ENCODE measurements at regions not wholly inside any gene's neighbourhood (a gene's known extent, or its start where the extent isn't known, plus 50 kb on each side); places are given as distances from the start of the nearest gene placed in this dataset.

GRCh38 chr16:59729613-59730012, 995.5 kb upstream of the GOT2 start:
- Histone ChIP-seq H3K4me1 (ENCODE audit: control insufficient read depth, insufficient read depth, low read length) (no peaks in the 10 kb centered on the region), H3K4me3 (ENCODE audit: low read length) (no peak overlapping the region), H3K9me3 (ENCODE audit: control insufficient read depth, low read length) (peaks cover 15% of the 10 kb centered on the region), H3K27me3 (replicated peaks; ENCODE audit: control insufficient read depth, insufficient read depth, low read length) (no peaks in the 10 kb centered on the region), H3K9ac (ENCODE audit: low read length) (no peak overlapping the region), H3K36me3 (ENCODE audit: control insufficient read depth, insufficient read depth, low read length, severe bottlenecking) (no peaks in the 10 kb centered on the region)
- no peak for DNase-seq (ENCODE audit: low read depth)

DNA sequence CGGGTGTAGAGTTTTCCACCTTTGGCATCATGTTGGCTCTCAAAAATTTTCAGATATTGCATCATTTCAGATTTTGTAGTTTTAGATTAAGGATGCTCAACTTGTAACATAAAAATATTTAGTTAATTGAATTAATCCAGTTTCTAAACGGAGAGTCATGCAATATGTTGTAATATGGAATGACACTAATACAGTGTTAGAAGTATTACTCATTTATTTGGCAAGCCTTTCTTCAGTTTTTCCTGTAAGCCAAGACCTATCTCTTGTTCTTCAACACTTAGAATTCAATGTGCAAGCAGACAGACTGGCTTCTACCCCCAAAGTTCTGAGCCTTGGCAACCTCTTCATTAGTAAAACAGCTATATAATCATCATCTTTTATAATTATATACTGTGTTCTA, 985.0 kb upstream of the GOT2 start:
- no peaks in the 10 kb centered on the region for H3K36me3 ChIP-seq (ENCODE audit: control insufficient read depth, insufficient read depth, low read length, severe bottlenecking)

DNA sequence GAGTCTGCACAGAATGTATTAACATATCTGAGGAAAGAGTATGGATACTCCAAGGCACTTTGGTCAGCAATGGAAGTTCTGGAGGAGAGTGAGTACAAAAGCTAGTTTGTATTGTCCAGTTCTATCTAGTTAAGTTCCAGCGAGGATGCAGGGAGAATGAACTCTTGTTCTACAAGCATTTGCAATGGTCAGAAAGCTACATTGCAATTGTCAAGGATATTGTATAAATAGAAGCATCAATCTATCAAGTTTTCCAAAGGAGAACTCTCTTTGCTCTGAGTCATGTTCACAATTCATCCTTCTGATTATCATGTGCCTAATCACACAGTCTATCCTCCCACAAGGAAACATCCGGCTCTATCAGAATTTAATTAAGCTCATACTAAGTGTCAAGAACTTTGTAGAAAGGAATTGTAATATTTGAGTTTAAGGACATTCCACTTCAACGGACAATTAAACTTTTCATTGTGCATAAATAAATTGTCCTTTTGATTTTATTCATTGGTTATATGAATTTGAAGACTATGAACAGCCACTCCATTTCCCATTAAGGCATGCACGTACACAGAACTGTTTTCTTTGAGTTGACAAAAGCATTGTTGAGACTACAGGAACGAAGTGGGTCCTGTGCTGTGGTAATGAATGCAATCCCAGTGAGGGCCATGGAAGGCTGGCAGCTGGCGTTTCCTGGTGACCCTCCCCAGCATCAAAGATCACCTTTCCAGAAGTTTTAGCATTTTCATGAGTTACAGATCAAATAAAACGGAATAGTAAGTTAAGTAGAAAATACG, 973.5 kb upstream of the GOT2 start:
- no peaks in the 10 kb centered on the region for H3K9me3 ChIP-seq (ENCODE audit: control insufficient read depth, low read length)
- H3K4me1 ChIP-seq (ENCODE audit: control insufficient read depth, insufficient read depth, low read length) = no peaks in the 10 kb centered on the region
- DNase-seq (ENCODE audit: low read depth) = no peak
- no peaks in the 10 kb centered on the region for H3K27me3 ChIP-seq (replicated peaks; ENCODE audit: control insufficient read depth, insufficient read depth, low read length)
- no peaks in the 10 kb centered on the region for H3K36me3 ChIP-seq (ENCODE audit: control insufficient read depth, insufficient read depth, low read length, severe bottlenecking)
- no peak overlapping the region for H3K9ac ChIP-seq (ENCODE audit: low read length)
- H3K4me3 ChIP-seq (ENCODE audit: low read length) = no peak overlapping the region

More for the DNA sequence above, 985.0 kb upstream of the GOT2 start:
- no peaks in the 10 kb centered on the region for H3K9me3 ChIP-seq (ENCODE audit: control insufficient read depth, low read length)
- H3K4me1 ChIP-seq (ENCODE audit: control insufficient read depth, insufficient read depth, low read length) = peaks cover 3% of the 10 kb centered on the region
- DNase-seq (ENCODE audit: low read depth) = peak; percentile 9
- H3K27me3 ChIP-seq (replicated peaks; ENCODE audit: control insufficient read depth, insufficient read depth, low read length) = no peaks in the 10 kb centered on the region
- no peak overlapping the region for H3K4me3 ChIP-seq (ENCODE audit: low read length)
- no peak overlapping the region for H3K9ac ChIP-seq (ENCODE audit: low read length)

DNA sequence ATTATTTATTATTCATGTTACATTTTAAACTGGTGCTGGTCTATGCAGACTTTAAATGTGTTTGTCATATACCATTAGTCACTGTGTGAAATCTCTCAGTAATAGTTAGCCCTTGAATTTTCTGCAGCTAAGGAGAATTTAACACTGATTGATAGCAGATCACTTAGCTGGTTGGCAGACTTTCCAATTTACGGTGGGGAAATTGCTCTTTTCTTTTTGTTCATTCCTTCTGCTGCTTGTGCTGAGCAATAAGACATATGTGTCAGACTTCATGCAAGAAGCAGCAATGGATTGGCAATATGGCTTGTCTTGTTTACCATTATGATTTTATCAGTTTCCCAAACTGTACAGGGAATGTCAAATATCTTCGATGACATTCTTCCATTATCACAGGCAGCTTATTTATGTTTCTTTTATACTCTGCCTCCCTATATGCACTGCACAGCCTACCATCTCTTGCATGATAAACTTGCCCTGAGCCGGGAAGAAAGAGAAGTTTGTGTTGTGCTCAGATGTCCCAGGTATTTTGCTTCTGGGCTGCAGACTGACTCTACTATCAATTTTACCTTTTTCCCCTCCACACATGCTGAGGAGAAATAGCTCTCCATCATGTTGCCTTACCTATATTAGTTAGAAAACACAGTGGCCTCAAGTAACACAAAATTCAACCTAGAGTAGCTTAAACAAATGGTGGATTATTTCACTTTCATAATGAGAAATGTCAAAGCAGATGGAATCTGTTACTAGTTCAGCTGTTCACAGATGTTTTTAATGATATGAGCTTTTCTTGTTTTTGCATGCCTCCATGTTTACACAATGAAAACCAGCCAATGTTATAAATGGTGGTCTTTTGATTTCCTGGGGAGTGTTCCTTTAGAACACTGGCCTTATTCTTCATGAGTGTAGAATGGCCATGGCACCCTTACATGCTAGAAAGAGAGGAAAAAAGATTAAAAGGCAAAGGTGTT, 968.1 kb upstream of the GOT2 start:
- Histone ChIP-seq H3K36me3 (ENCODE audit: control insufficient read depth, insufficient read depth, low read length, severe bottlenecking) (no peaks in the 10 kb centered on the region), H3K4me1 (ENCODE audit: control insufficient read depth, insufficient read depth, low read length) (peaks cover 6% of the 10 kb centered on the region), H3K27me3 (replicated peaks; ENCODE audit: control insufficient read depth, insufficient read depth, low read length) (no peaks in the 10 kb centered on the region), H3K9me3 (ENCODE audit: control insufficient read depth, low read length) (no peaks in the 10 kb centered on the region), H3K9ac (ENCODE audit: low read length) (no peak overlapping the region), H3K4me3 (ENCODE audit: low read length) (no peak overlapping the region)
- peak; percentile 43 for DNase-seq (ENCODE audit: low read depth)

DNA sequence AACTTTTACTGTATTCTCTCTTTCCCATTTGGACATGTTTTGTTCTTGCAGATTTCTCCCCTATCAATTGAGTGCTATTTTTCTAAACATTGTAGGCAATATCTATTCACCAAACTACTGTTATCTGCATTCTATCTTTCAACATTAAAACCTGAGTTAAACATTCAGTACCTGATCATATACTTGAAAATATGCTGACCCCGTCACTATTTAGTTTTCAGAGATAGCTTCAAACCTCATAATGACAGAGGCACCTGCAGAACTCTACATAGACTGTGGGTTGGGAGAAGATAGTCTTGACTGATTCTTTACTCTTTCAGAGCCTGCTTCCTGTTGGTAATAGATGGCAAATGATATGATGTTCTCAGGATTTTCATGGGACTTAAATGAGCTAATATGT, 965.7 kb upstream of the GOT2 start:
- H3K9me3 ChIP-seq (ENCODE audit: control insufficient read depth, low read length) = no peaks in the 10 kb centered on the region
- peaks cover 6% of the 10 kb centered on the region for H3K4me1 ChIP-seq (ENCODE audit: control insufficient read depth, insufficient read depth, low read length)
- H3K27me3 ChIP-seq (replicated peaks; ENCODE audit: control insufficient read depth, insufficient read depth, low read length) = no peaks in the 10 kb centered on the region
- DNase-seq (ENCODE audit: low read depth) = no peak
- no peaks in the 10 kb centered on the region for H3K36me3 ChIP-seq (ENCODE audit: control insufficient read depth, insufficient read depth, low read length, severe bottlenecking)
- H3K9ac ChIP-seq (ENCODE audit: low read length) = no peak overlapping the region
- no peak overlapping the region for H3K4me3 ChIP-seq (ENCODE audit: low read length)

GRCh38 chr16:59698346-59699020, 964.4 kb upstream of the GOT2 start:
- peak; percentile 35 for DNase-seq (ENCODE audit: low read depth)

GRCh38 chr16:59697761-59698160, 963.6 kb upstream of the GOT2 start:
- no peak overlapping the region for H3K9ac ChIP-seq (ENCODE audit: low read length)
- H3K4me3 ChIP-seq (ENCODE audit: low read length) = no peak overlapping the region
- no peaks in the 10 kb centered on the region for H3K36me3 ChIP-seq (ENCODE audit: control insufficient read depth, insufficient read depth, low read length, severe bottlenecking)
- H3K27me3 ChIP-seq (replicated peaks; ENCODE audit: control insufficient read depth, insufficient read depth, low read length) = no peaks in the 10 kb centered on the region
- peaks cover 6% of the 10 kb centered on the region for H3K4me1 ChIP-seq (ENCODE audit: control insufficient read depth, insufficient read depth, low read length)
- DNase-seq (ENCODE audit: low read depth) = no peak
- H3K9me3 ChIP-seq (ENCODE audit: control insufficient read depth, low read length) = no peaks in the 10 kb centered on the region

More at GRCh38 chr16:59698346-59699020, 964.4 kb upstream of the GOT2 start:
- H3K36me3 ChIP-seq (ENCODE audit: control insufficient read depth, insufficient read depth, low read length, severe bottlenecking) = no peaks in the 10 kb centered on the region
- no peaks in the 10 kb centered on the region for H3K9me3 ChIP-seq (ENCODE audit: control insufficient read depth, low read length)
- peaks cover 6% of the 10 kb centered on the region for H3K4me1 ChIP-seq (ENCODE audit: control insufficient read depth, insufficient read depth, low read length)
- H3K4me3 ChIP-seq (ENCODE audit: low read length) = no peak overlapping the region
- no peak overlapping the region for H3K9ac ChIP-seq (ENCODE audit: low read length)
- no peaks in the 10 kb centered on the region for H3K27me3 ChIP-seq (replicated peaks; ENCODE audit: control insufficient read depth, insufficient read depth, low read length)

DNA sequence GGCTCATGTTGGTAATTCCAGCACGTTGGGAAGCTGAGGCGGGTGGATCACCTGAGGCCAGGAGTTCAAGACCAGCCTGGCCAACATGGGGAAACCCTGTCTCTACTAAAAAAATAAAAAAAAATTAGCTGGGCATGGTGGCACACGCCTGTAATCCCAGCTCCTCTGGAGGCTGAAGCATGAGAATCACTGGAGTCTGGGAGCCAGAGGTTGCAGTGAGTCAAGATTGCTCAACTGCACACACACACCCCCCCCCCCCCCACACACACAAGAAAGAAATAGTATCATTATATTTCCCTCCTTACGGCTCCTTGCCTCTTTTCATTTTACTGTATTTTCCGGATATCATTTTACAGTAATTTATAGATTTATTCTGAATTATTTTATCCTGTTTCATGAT, 963.1 kb upstream of the GOT2 start:
- DNase-seq (ENCODE audit: low read depth) = no peak
- Histone ChIP-seq H3K27me3 (replicated peaks; ENCODE audit: control insufficient read depth, insufficient read depth, low read length) (no peaks in the 10 kb centered on the region), H3K4me1 (ENCODE audit: control insufficient read depth, insufficient read depth, low read length) (peaks cover 6% of the 10 kb centered on the region), H3K36me3 (ENCODE audit: control insufficient read depth, insufficient read depth, low read length, severe bottlenecking) (no peaks in the 10 kb centered on the region), H3K9ac (ENCODE audit: low read length) (no peak overlapping the region), H3K9me3 (ENCODE audit: control insufficient read depth, low read length) (no peaks in the 10 kb centered on the region), H3K4me3 (ENCODE audit: low read length) (no peak overlapping the region)

DNA sequence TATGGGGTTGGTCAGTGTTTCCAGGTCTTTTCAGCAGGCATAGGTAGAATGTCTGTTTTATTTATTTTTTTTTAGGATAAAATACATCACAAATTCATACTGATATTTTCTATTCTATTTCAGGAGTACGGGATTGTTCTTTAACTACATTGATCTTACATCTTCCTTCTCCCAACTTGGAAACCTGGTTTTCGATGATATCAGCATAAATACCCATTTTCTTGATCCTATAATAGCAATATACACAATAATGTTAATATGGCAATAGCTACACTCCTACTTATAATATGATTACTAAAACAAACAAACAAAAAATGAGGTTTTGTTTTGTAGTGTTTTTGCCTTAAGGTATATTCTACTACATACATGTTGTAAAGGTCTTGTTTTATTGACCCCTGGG, 962.4 kb upstream of the GOT2 start:
- H3K9me3 ChIP-seq (ENCODE audit: control insufficient read depth, low read length) = no peaks in the 10 kb centered on the region
- no peak for DNase-seq (ENCODE audit: low read depth)
- no peak overlapping the region for H3K4me3 ChIP-seq (ENCODE audit: low read length)
- H3K27me3 ChIP-seq (replicated peaks; ENCODE audit: control insufficient read depth, insufficient read depth, low read length) = no peaks in the 10 kb centered on the region
- no peak overlapping the region for H3K9ac ChIP-seq (ENCODE audit: low read length)
- no peaks in the 10 kb centered on the region for H3K36me3 ChIP-seq (ENCODE audit: control insufficient read depth, insufficient read depth, low read length, severe bottlenecking)
- peaks cover 6% of the 10 kb centered on the region for H3K4me1 ChIP-seq (ENCODE audit: control insufficient read depth, insufficient read depth, low read length)

- Histone ChIP-seq H3K36me3 (ENCODE audit: control insufficient read depth, insufficient read depth, low read length, severe bottlenecking) (no peaks in the 10 kb centered on the region), H3K9me3 (ENCODE audit: control insufficient read depth, low read length) (peaks cover 6% of the 10 kb centered on the region), H3K27me3 (replicated peaks; ENCODE audit: control insufficient read depth, insufficient read depth, low read length) (no peaks in the 10 kb centered on the region), H3K9ac (ENCODE audit: low read length) (no peak overlapping the region), H3K4me3 (ENCODE audit: low read length) (no peak overlapping the region), H3K4me1 (ENCODE audit: control insufficient read depth, insufficient read depth, low read length) (peaks cover 6% of the 10 kb centered on the region)
- no peak for DNase-seq (ENCODE audit: low read depth)
These were observed 956.1 kb upstream of the GOT2 start for GRCh38 chr16:59690216-59690615.

- H3K36me3 ChIP-seq (ENCODE audit: control insufficient read depth, insufficient read depth, low read length, severe bottlenecking) = no peaks in the 10 kb centered on the region
- DNase-seq (ENCODE audit: low read depth) = no peak
- no peak overlapping the region for H3K9ac ChIP-seq (ENCODE audit: low read length)
- no peaks in the 10 kb centered on the region for H3K27me3 ChIP-seq (replicated peaks; ENCODE audit: control insufficient read depth, insufficient read depth, low read length)
- H3K9me3 ChIP-seq (ENCODE audit: control insufficient read depth, low read length) = peaks cover 6% of the 10 kb centered on the region
- H3K4me3 ChIP-seq (ENCODE audit: low read length) = no peak overlapping the region
- H3K4me1 ChIP-seq (ENCODE audit: control insufficient read depth, insufficient read depth, low read length) = peaks cover 9% of the 10 kb centered on the region
These were observed 953.9 kb upstream of the GOT2 start for GRCh38 chr16:59688006-59688405.

Data from adipocyte (in vitro differentiated cells).